Heart left ventricle (tissue), 13 donors: ENCODE measurements at regions not wholly inside any gene's neighbourhood (a gene's known extent, or its start where the extent isn't known, plus 50 kb on each side); places are given as distances from the start of the nearest gene placed in this dataset.

Experiments
- POLR2A ChIP-seq, 2 donors: fragments of 450-650 bp; IDR thresholded peaks; one replicate each; pipeline ENCODE4 v1.6.1; 2017; ENCODE audit warnings: antibody characterized with exemption in 2 of 2, mild to moderate bottlenecking in 2 of 2, moderate library complexity in 2 of 2
- TF ChIP-seq, protein P1 (sequence below), 12 donors: fragments of 200-600 bp; sonication (generic) in 4 of 12; IDR thresholded peaks; one replicate each; pipeline versions ENCODE4 v1.5.0 to v1.8.0; 2018 to 2022; ENCODE audit warnings: antibody characterized with exemption in 12 of 12, mild to moderate bottlenecking in 5 of 12
- donor health status: ischemic (EF 13 %, LVEDD 7.1; RV severe dilation, severe dysfunction).
- donor health status: DM: no; HTN: yes; CAD: no.
- donor health status: DM: no; HTN: no; CAD: no.
- donor health status: ischemic (EF 25% LVEDD 6.9; RV normal size, moderate dysfunction).
- donor health status: ischemic (EF 25% LVEDD 5.7; RV mildly dilated, moderate dysfunction).
- donor health status: ischemic (EF 35%, LVEDD 5.7; RV mildly dilated, moderate dysfunction).
- donor health status: nonischemic (EF 11% LVEDD 7.7; RV severe dilation, severe dysfunction).
- donor health status: DM: yes; HTN: yes; CAD: no.
- donor health status: PGD.
- donor health status: ischemic (EF 29% LVEDD 5.4; RV normal size, mild dysfunction).
- donor health status: nonischemic (EF 23%, LVEDD 6.1; RV moderate dilation, normal function).

DNA sequence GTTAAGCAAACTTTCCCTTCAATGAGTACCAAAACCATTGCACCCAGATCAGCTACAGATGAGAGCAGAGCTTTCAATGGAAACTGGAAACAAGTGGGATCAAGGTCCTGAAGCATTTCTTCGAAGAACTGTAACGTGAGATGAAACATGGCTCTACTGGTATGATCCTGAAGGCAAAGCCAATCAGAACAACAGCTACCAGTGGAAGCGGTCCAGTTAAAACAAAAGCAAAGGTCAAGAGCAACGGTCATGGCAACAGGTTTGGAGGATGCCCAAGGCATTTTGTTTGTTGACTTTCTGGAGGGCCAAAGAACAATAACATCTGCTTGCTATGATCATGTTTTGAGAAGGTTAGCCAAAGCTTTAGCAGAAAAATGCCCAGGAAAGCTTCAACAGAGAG, 137.9 kb upstream of the CPSF6 start:
- TF ChIP-seq, protein P1, sequence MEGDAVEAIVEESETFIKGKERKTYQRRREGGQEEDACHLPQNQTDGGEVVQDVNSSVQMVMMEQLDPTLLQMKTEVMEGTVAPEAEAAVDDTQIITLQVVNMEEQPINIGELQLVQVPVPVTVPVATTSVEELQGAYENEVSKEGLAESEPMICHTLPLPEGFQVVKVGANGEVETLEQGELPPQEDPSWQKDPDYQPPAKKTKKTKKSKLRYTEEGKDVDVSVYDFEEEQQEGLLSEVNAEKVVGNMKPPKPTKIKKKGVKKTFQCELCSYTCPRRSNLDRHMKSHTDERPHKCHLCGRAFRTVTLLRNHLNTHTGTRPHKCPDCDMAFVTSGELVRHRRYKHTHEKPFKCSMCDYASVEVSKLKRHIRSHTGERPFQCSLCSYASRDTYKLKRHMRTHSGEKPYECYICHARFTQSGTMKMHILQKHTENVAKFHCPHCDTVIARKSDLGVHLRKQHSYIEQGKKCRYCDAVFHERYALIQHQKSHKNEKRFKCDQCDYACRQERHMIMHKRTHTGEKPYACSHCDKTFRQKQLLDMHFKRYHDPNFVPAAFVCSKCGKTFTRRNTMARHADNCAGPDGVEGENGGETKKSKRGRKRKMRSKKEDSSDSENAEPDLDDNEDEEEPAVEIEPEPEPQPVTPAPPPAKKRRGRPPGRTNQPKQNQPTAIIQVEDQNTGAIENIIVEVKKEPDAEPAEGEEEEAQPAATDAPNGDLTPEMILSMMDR (IDR thresholded peaks at IDR 0.05): no peak
- TF ChIP-seq POLR2A (IDR thresholded peaks at IDR 0.05): no peak
